ENCODE measurements at regions not wholly inside any gene's neighbourhood (a gene's known extent, or its start where the extent isn't known, plus 50 kb on each side); places are given as distances from the start of the nearest gene placed in this dataset.

- Histone ChIP-seq H3K27me3 (ENCODE audit: control insufficient read depth in 2 of 2, insufficient read depth in 1 of 2, low read length in 1 of 2) (no peaks in the 10 kb centered on the region), H3K9me3 (ENCODE audit: control insufficient read depth in 2 of 2, insufficient read depth in 1 of 2, low read length in 1 of 2) (no peaks in the 10 kb centered on the region), H3K36me3 (ENCODE audit: control insufficient read depth in 2 of 2, insufficient read depth in 2 of 2, low read length in 1 of 2) (no peaks in the 10 kb centered on the region), H3K27ac (ENCODE audit: low read depth in 1 of 2, low read length in 1 of 2) (no peak overlapping the region), H3K4me3 (ENCODE audit: low read length in 2 of 2) (no peak overlapping the region), H3K4me1 (ENCODE audit: control insufficient read depth in 2 of 2, insufficient read depth in 2 of 2, low read length in 2 of 2) (no peaks in the 10 kb centered on the region)
- WGBS: 79% methylated on average over 9 of the region's 9 CpGs
- no peak for DNase-seq (ENCODE audit: low read depth in 6 of 9, low spot score in 9 of 9)
Observed at GRCh38 chr7:131802195-131802864, 245.9 kb upstream of the PODXL start.

- DNase-seq (ENCODE audit: low read depth in 6 of 9, low spot score in 9 of 9): no peak
- H3K4me3 ChIP-seq (ENCODE audit: low read length in 2 of 2): no peak overlapping the region
- H3K36me3 ChIP-seq (ENCODE audit: control insufficient read depth in 2 of 2, insufficient read depth in 2 of 2, low read length in 1 of 2): no peaks in the 10 kb centered on the region
- no peak overlapping the region for H3K27ac ChIP-seq (ENCODE audit: low read depth in 1 of 2, low read length in 1 of 2)
- 77% methylated on average over 1 of the region's 1 CpG for whole genome bisulfite sequencing
- H3K27me3 ChIP-seq (ENCODE audit: control insufficient read depth in 2 of 2, insufficient read depth in 1 of 2, low read length in 1 of 2): no peaks in the 10 kb centered on the region
- H3K9me3 ChIP-seq (ENCODE audit: control insufficient read depth in 2 of 2, insufficient read depth in 1 of 2, low read length in 1 of 2): no peaks in the 10 kb centered on the region
- no peaks in the 10 kb centered on the region for H3K4me1 ChIP-seq (ENCODE audit: control insufficient read depth in 2 of 2, insufficient read depth in 2 of 2, low read length in 2 of 2)
Observed at GRCh38 chr7:131800531-131800930, 244.1 kb upstream of the PODXL start.

GRCh38 chr7:131800008-131800407 is 243.6 kb upstream of the PODXL start:
- no peaks in the 10 kb centered on the region for H3K36me3 ChIP-seq (ENCODE audit: control insufficient read depth in 2 of 2, insufficient read depth in 2 of 2, low read length in 1 of 2)
- H3K4me1 ChIP-seq (ENCODE audit: control insufficient read depth in 2 of 2, insufficient read depth in 2 of 2, low read length in 2 of 2): no peaks in the 10 kb centered on the region
- no peaks in the 10 kb centered on the region for H3K27me3 ChIP-seq (ENCODE audit: control insufficient read depth in 2 of 2, insufficient read depth in 1 of 2, low read length in 1 of 2)
- DNase-seq (ENCODE audit: low read depth in 6 of 9, low spot score in 9 of 9): no peak
- no peaks in the 10 kb centered on the region for H3K9me3 ChIP-seq (ENCODE audit: control insufficient read depth in 2 of 2, insufficient read depth in 1 of 2, low read length in 1 of 2)
- no peak overlapping the region for H3K4me3 ChIP-seq (ENCODE audit: low read length in 2 of 2)
- 79% methylated on average over 6 of the region's 6 CpGs for WGBS
- H3K27ac ChIP-seq (ENCODE audit: low read depth in 1 of 2, low read length in 1 of 2): no peak overlapping the region

GRCh38 chr7:131797841-131798240 is 241.4 kb upstream of the PODXL start:
- no peaks in the 10 kb centered on the region for H3K27me3 ChIP-seq (ENCODE audit: control insufficient read depth in 2 of 2, insufficient read depth in 1 of 2, low read length in 1 of 2)
- H3K27ac ChIP-seq (ENCODE audit: low read depth in 1 of 2, low read length in 1 of 2): no peak overlapping the region
- no peaks in the 10 kb centered on the region for H3K36me3 ChIP-seq (ENCODE audit: control insufficient read depth in 2 of 2, insufficient read depth in 2 of 2, low read length in 1 of 2)
- DNase-seq (ENCODE audit: low read depth in 6 of 9, low spot score in 9 of 9): no peak
- WGBS: 80% methylated on average over 4 of the region's 4 CpGs
- H3K4me3 ChIP-seq (ENCODE audit: low read length in 2 of 2): no peak overlapping the region
- H3K9me3 ChIP-seq (ENCODE audit: control insufficient read depth in 2 of 2, insufficient read depth in 1 of 2, low read length in 1 of 2): no peaks in the 10 kb centered on the region
- H3K4me1 ChIP-seq (ENCODE audit: control insufficient read depth in 2 of 2, insufficient read depth in 2 of 2, low read length in 2 of 2): no peaks in the 10 kb centered on the region

- no peaks in the 10 kb centered on the region for H3K4me1 ChIP-seq (ENCODE audit: control insufficient read depth in 2 of 2, insufficient read depth in 2 of 2, low read length in 2 of 2)
- H3K27me3 ChIP-seq (ENCODE audit: control insufficient read depth in 2 of 2, insufficient read depth in 1 of 2, low read length in 1 of 2): no peaks in the 10 kb centered on the region
- no peaks in the 10 kb centered on the region for H3K9me3 ChIP-seq (ENCODE audit: control insufficient read depth in 2 of 2, insufficient read depth in 1 of 2, low read length in 1 of 2)
- H3K27ac ChIP-seq (ENCODE audit: low read depth in 1 of 2, low read length in 1 of 2): no peak overlapping the region
- 93% methylated on average over 10 of the region's 10 CpGs for WGBS
- no peak overlapping the region for H3K4me3 ChIP-seq (ENCODE audit: low read length in 2 of 2)
- no peaks in the 10 kb centered on the region for H3K36me3 ChIP-seq (ENCODE audit: control insufficient read depth in 2 of 2, insufficient read depth in 2 of 2, low read length in 1 of 2)
- no peak for DNase-seq (ENCODE audit: low read depth in 6 of 9, low spot score in 9 of 9)
Observed at GRCh38 chr7:131795400-131795799, 239.0 kb upstream of the PODXL start.

GRCh38 chr7:131792311-131792710 is 235.9 kb upstream of the PODXL start:
- 92% methylated on average over 3 of the region's 3 CpGs for WGBS
- Histone ChIP-seq H3K27ac (ENCODE audit: low read depth in 1 of 2, low read length in 1 of 2) (no peak overlapping the region), H3K4me3 (ENCODE audit: low read length in 2 of 2) (no peak overlapping the region), H3K27me3 (ENCODE audit: control insufficient read depth in 2 of 2, insufficient read depth in 1 of 2, low read length in 1 of 2) (no peaks in the 10 kb centered on the region), H3K36me3 (ENCODE audit: control insufficient read depth in 2 of 2, insufficient read depth in 2 of 2, low read length in 1 of 2) (no peaks in the 10 kb centered on the region), H3K9me3 (ENCODE audit: control insufficient read depth in 2 of 2, insufficient read depth in 1 of 2, low read length in 1 of 2) (no peaks in the 10 kb centered on the region), H3K4me1 (ENCODE audit: control insufficient read depth in 2 of 2, insufficient read depth in 2 of 2, low read length in 2 of 2) (no peaks in the 10 kb centered on the region)
- DNase-seq (ENCODE audit: low read depth in 6 of 9, low spot score in 9 of 9): no peak

- Histone ChIP-seq H3K4me3 (ENCODE audit: low read length in 2 of 2) (no peak overlapping the region), H3K36me3 (ENCODE audit: control insufficient read depth in 2 of 2, insufficient read depth in 2 of 2, low read length in 1 of 2) (no peaks in the 10 kb centered on the region), H3K9me3 (ENCODE audit: control insufficient read depth in 2 of 2, insufficient read depth in 1 of 2, low read length in 1 of 2) (peaks cover 0 to 1% of the 10 kb centered on the region in 2 donors), H3K27me3 (ENCODE audit: control insufficient read depth in 2 of 2, insufficient read depth in 1 of 2, low read length in 1 of 2) (no peaks in the 10 kb centered on the region), H3K4me1 (ENCODE audit: control insufficient read depth in 2 of 2, insufficient read depth in 2 of 2, low read length in 2 of 2) (no peaks in the 10 kb centered on the region), H3K27ac (ENCODE audit: low read depth in 1 of 2, low read length in 1 of 2) (no peak overlapping the region)
- no peak for DNase-seq (ENCODE audit: low read depth in 6 of 9, low spot score in 9 of 9)
- 34% methylated on average over 1 of the region's 1 CpG for WGBS
Observed at GRCh38 chr7:131787101-131787500, 230.7 kb upstream of the PODXL start.

GRCh38 chr7:131786204-131786603 is 229.8 kb upstream of the PODXL start:
- no peaks in the 10 kb centered on the region for H3K27me3 ChIP-seq (ENCODE audit: control insufficient read depth in 2 of 2, insufficient read depth in 1 of 2, low read length in 1 of 2)
- no peak overlapping the region for H3K27ac ChIP-seq (ENCODE audit: low read depth in 1 of 2, low read length in 1 of 2)
- H3K9me3 ChIP-seq (ENCODE audit: control insufficient read depth in 2 of 2, insufficient read depth in 1 of 2, low read length in 1 of 2): peaks cover 0 to 1% of the 10 kb centered on the region in 2 donors
- DNase-seq (ENCODE audit: low read depth in 6 of 9, low spot score in 9 of 9): no peak
- no peaks in the 10 kb centered on the region for H3K4me1 ChIP-seq (ENCODE audit: control insufficient read depth in 2 of 2, insufficient read depth in 2 of 2, low read length in 2 of 2)
- H3K36me3 ChIP-seq (ENCODE audit: control insufficient read depth in 2 of 2, insufficient read depth in 2 of 2, low read length in 1 of 2): no peaks in the 10 kb centered on the region
- no peak overlapping the region for H3K4me3 ChIP-seq (ENCODE audit: low read length in 2 of 2)
- 76% methylated on average over 2 of the region's 2 CpGs for WGBS

- H3K9me3 ChIP-seq (ENCODE audit: control insufficient read depth in 2 of 2, insufficient read depth in 1 of 2, low read length in 1 of 2): no peaks in the 10 kb centered on the region
- no peak overlapping the region for H3K4me3 ChIP-seq (ENCODE audit: low read length in 2 of 2)
- H3K4me1 ChIP-seq (ENCODE audit: control insufficient read depth in 2 of 2, insufficient read depth in 2 of 2, low read length in 2 of 2): no peaks in the 10 kb centered on the region
- H3K27me3 ChIP-seq (ENCODE audit: control insufficient read depth in 2 of 2, insufficient read depth in 1 of 2, low read length in 1 of 2): no peaks in the 10 kb centered on the region
- WGBS: 93% methylated on average over 2 of the region's 2 CpGs
- H3K36me3 ChIP-seq (ENCODE audit: control insufficient read depth in 2 of 2, insufficient read depth in 2 of 2, low read length in 1 of 2): no peaks in the 10 kb centered on the region
- no peak overlapping the region for H3K27ac ChIP-seq (ENCODE audit: low read depth in 1 of 2, low read length in 1 of 2)
- DNase-seq (ENCODE audit: low read depth in 6 of 9, low spot score in 9 of 9): no peak
Observed at GRCh38 chr7:131778601-131779000, 222.2 kb upstream of the PODXL start.
